Nephron (organoid): ENCODE measurements at regions not wholly inside any gene's neighbourhood (a gene's known extent, or its start where the extent isn't known, plus 50 kb on each side); places are given as distances from the start of the nearest gene placed in this dataset.

Experiments used
- H3K27ac Mint-ChIP-seq, 3 experiments: 2 replicates each; pipeline ENCODE4 v1.8.0; 2020; ENCODE audit warnings: mixed read lengths in 3 of 3, mild to moderate bottlenecking in 2 of 3, moderate library complexity in 1 of 3
- H3K27me3 Mint-ChIP-seq: 2 replicates; pipeline ENCODE4 v1.8.0; 2021; ENCODE audit warnings: low read depth, mild to moderate bottlenecking, moderate library complexity, mixed read lengths
- H3K36me3 Mint-ChIP-seq: 2 replicates; pipeline ENCODE4 v1.8.0; 2020; ENCODE audit warnings: low read depth, mixed read lengths
- H3K4me1 Mint-ChIP-seq: 2 replicates; pipeline ENCODE4 v1.8.0; 2020; ENCODE audit warnings: mixed read lengths
- H3K4me3 Mint-ChIP-seq, 3 experiments: 2 replicates each; pipeline ENCODE4 v1.8.0; 2020; ENCODE audit warnings: mild to moderate bottlenecking in 3 of 3, mixed read lengths in 3 of 3, moderate library complexity in 2 of 3
- H3K9me3 Mint-ChIP-seq: 2 replicates; pipeline ENCODE4 v1.8.0; 2020; ENCODE audit warnings: mixed read lengths
- CTCF ChIP-seq, 3 experiments: fragments of 200-600 bp; sonication (generic); IDR thresholded peaks; one replicate each; pipeline ENCODE4 v1.5.0; 2021; ENCODE audit warnings: antibody characterized with exemption in 3 of 3; ENCODE audit not compliant: unreplicated experiment in 3 of 3

GRCh38 chr4:14560577-14560976, 441.7 kb upstream of the CPEB2 start:
- no peaks in the 10 kb centered on the region for H3K27me3 Mint-ChIP-seq
- no peak overlapping the region for H3K27ac Mint-ChIP-seq
- H3K4me1 Mint-ChIP-seq: no peaks in the 10 kb centered on the region
- peaks cover 2% of the 10 kb centered on the region for H3K9me3 Mint-ChIP-seq
- no peak for TF ChIP-seq CTCF (IDR thresholded peaks at IDR 0.05; ENCODE audit: unreplicated experiment in 3 of 3)
- H3K4me3 Mint-ChIP-seq: no peak overlapping the region
- no peaks in the 10 kb centered on the region for H3K36me3 Mint-ChIP-seq

- TF ChIP-seq CTCF (IDR thresholded peaks at IDR 0.05; ENCODE audit: unreplicated experiment in 3 of 3): no peak
- Mint-ChIP-seq H3K4me1 (no peaks in the 10 kb centered on the region), H3K4me3 (no peak overlapping the region), H3K36me3 (no peaks in the 10 kb centered on the region), H3K27me3 (no peaks in the 10 kb centered on the region), H3K27ac (no peak overlapping the region), H3K9me3 (peaks cover 5% of the 10 kb centered on the region)
These were observed 439.4 kb upstream of the CPEB2 start for GRCh38 chr4:14562901-14563300.

- Mint-ChIP-seq H3K4me1 (no peaks in the 10 kb centered on the region), H3K27ac (no peak overlapping the region), H3K4me3 (no peak overlapping the region), H3K9me3 (peaks cover 5% of the 10 kb centered on the region), H3K36me3 (no peaks in the 10 kb centered on the region), H3K27me3 (no peaks in the 10 kb centered on the region)
- no peak for TF ChIP-seq CTCF (IDR thresholded peaks at IDR 0.05; ENCODE audit: unreplicated experiment in 3 of 3)
These were observed 438.0 kb upstream of the CPEB2 start for GRCh38 chr4:14564281-14564680.

- no peak overlapping the region for H3K4me3 Mint-ChIP-seq
- H3K27ac Mint-ChIP-seq: no peak overlapping the region
- peaks cover 5% of the 10 kb centered on the region for H3K9me3 Mint-ChIP-seq
- no peak for TF ChIP-seq CTCF (IDR thresholded peaks at IDR 0.05; ENCODE audit: unreplicated experiment in 3 of 3)
- H3K27me3 Mint-ChIP-seq: no peaks in the 10 kb centered on the region
- no peaks in the 10 kb centered on the region for H3K4me1 Mint-ChIP-seq
- no peaks in the 10 kb centered on the region for H3K36me3 Mint-ChIP-seq
These were observed 435.8 kb upstream of the CPEB2 start for GRCh38 chr4:14566518-14566917.

GRCh38 chr4:14568351-14568750, 433.9 kb upstream of the CPEB2 start:
- no peak for TF ChIP-seq CTCF (IDR thresholded peaks at IDR 0.05; ENCODE audit: unreplicated experiment in 3 of 3)
- Mint-ChIP-seq H3K27ac (no peak overlapping the region), H3K4me3 (no peak overlapping the region), H3K4me1 (no peaks in the 10 kb centered on the region), H3K36me3 (no peaks in the 10 kb centered on the region), H3K9me3 (peaks cover 5% of the 10 kb centered on the region), H3K27me3 (no peaks in the 10 kb centered on the region)

- Mint-ChIP-seq H3K36me3 (no peaks in the 10 kb centered on the region), H3K9me3 (no peaks in the 10 kb centered on the region), H3K27me3 (no peaks in the 10 kb centered on the region), H3K4me1 (no peaks in the 10 kb centered on the region), H3K4me3 (no peak overlapping the region), H3K27ac (no peak overlapping the region)
- no peak for TF ChIP-seq CTCF (IDR thresholded peaks at IDR 0.05; ENCODE audit: unreplicated experiment in 3 of 3)
These were observed 427.0 kb upstream of the CPEB2 start for GRCh38 chr4:14575289-14575688.
